ENCODE measurements at regions not wholly inside any gene's neighbourhood (a gene's known extent, or its start where the extent isn't known, plus 50 kb on each side); places are given as distances from the start of the nearest gene placed in this dataset.

DNA sequence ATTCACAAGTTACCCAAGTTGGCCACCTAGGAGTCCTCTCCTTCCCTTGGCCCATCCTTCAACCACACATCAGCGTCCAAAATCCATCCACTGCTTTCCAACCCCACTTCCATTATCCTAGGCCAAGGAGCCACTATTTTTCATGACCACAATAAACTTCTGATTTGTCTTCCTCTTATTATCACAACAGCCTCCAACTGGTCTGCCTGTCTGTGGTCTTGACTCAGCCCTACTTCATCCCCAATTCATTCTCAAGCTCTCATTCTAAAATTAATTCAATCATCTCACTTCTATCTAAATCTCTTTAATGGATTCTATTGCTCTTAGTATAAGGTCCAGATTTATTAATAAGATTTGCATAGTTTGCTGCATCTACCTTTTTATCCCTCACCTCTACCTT is 189.0 kb upstream of the PRDM1 start:
- POLR2A ChIA-PET (ENCODE audit: unreplicated experiment): no interaction called here
- intact Hi-C loops (cut with micrococcal nuclease; ENCODE audit: unreplicated experiment): no loop called here

GRCh38 chr6:105896821-105897095 is 189.4 kb upstream of the PRDM1 start:
- Histone ChIP-seq H3K36me3 (ENCODE audit: low read depth) (no peaks in the 10 kb centered on the region), H3K4me3 (no peak overlapping the region), H3F3A (ENCODE audit: insufficient read depth, low read depth) (no peaks in the 10 kb centered on the region), H3K9me3 (ENCODE audit: insufficient read depth, low read depth) (no peaks in the 10 kb centered on the region), H3K27ac (no peak overlapping the region), H4K20me1 (ENCODE audit: insufficient read depth) (no peaks in the 10 kb centered on the region), H3K4me2 (no peak overlapping the region), H3K79me2 (ENCODE audit: low read depth) (no peaks in the 10 kb centered on the region), H2AFZ (no peak overlapping the region), H3K27me3 (ENCODE audit: insufficient read depth, low read depth) (no peaks in the 10 kb centered on the region), H3K4me1 (replicated peaks; ENCODE audit: insufficient read depth) (no peaks in the 10 kb centered on the region), H3K9me2 (ENCODE audit: insufficient read depth) (no peaks in the 10 kb centered on the region)
- intact Hi-C loops (cut with micrococcal nuclease; ENCODE audit: unreplicated experiment): no loop called here
- BruUV-seq (replicated peaks): no TSS peak
- POLR2A ChIA-PET (ENCODE audit: unreplicated experiment): no interaction called here
- CTCF ChIA-PET: no interaction called here
- DNase-seq: no peak
- no peak for TF ChIP-seq CTCF (conservative IDR thresholded peaks at IDR 0.05)
- no peak for TF ChIP-seq EZH2 (IDR thresholded peaks at IDR 0.05; ENCODE audit: low read depth)

More for the DNA sequence above, 189.0 kb upstream of the PRDM1 start:
- Histone ChIP-seq H2AFZ (no peak overlapping the region), H3K9me2 (ENCODE audit: insufficient read depth) (no peaks in the 10 kb centered on the region), H3K27me3 (ENCODE audit: insufficient read depth, low read depth) (no peaks in the 10 kb centered on the region), H3K4me1 (replicated peaks; ENCODE audit: insufficient read depth) (no peaks in the 10 kb centered on the region), H3K36me3 (ENCODE audit: low read depth) (no peaks in the 10 kb centered on the region), H4K20me1 (ENCODE audit: insufficient read depth) (no peaks in the 10 kb centered on the region), H3F3A (ENCODE audit: insufficient read depth, low read depth) (no peaks in the 10 kb centered on the region), H3K79me2 (ENCODE audit: low read depth) (no peaks in the 10 kb centered on the region), H3K4me2 (no peak overlapping the region), H3K4me3 (no peak overlapping the region), H3K9me3 (ENCODE audit: insufficient read depth, low read depth) (no peaks in the 10 kb centered on the region), H3K27ac (no peak overlapping the region)
- TF ChIP-seq CTCF (conservative IDR thresholded peaks at IDR 0.05) (no peak), EZH2 (IDR thresholded peaks at IDR 0.05; ENCODE audit: low read depth) (no peak)
- CTCF ChIA-PET: no interaction called here
- no TSS peak for BruUV-seq (replicated peaks)
- no peak for DNase-seq

- POLR2A ChIA-PET (ENCODE audit: unreplicated experiment): interaction anchor here (0.6 kb wide), 1 partner anchor 160 kb away, joined by 3 read pairs; no protein-coding TSS in a partner anchor
- BruUV-seq (replicated peaks): no TSS peak
- Histone ChIP-seq H3K79me2 (ENCODE audit: low read depth) (no peaks in the 10 kb centered on the region), H3K9me2 (ENCODE audit: insufficient read depth) (no peaks in the 10 kb centered on the region), H3F3A (ENCODE audit: insufficient read depth, low read depth) (no peaks in the 10 kb centered on the region), H2AFZ (no peak overlapping the region), H3K4me1 (replicated peaks; ENCODE audit: insufficient read depth) (peaks cover under 1% of the 10 kb centered on the region; the same call in 1 of the 2 replicates), H3K9me3 (ENCODE audit: insufficient read depth, low read depth) (no peaks in the 10 kb centered on the region), H4K20me1 (ENCODE audit: insufficient read depth) (no peaks in the 10 kb centered on the region), H3K27me3 (ENCODE audit: insufficient read depth, low read depth) (no peaks in the 10 kb centered on the region), H3K4me3 (no peak overlapping the region), H3K27ac (no peak overlapping the region), H3K36me3 (ENCODE audit: low read depth) (no peaks in the 10 kb centered on the region), H3K4me2 (no peak overlapping the region)
- no peak for DNase-seq
- CTCF ChIA-PET: no interaction called here
- TF ChIP-seq CTCF (conservative IDR thresholded peaks at IDR 0.05) (no peak), EZH2 (IDR thresholded peaks at IDR 0.05; ENCODE audit: low read depth) (no peak)
- intact Hi-C loops (cut with micrococcal nuclease; ENCODE audit: unreplicated experiment): no loop called here
Measured at GRCh38 chr6:105896052-105896820, 189.9 kb upstream of the PRDM1 start.

Measured in PC-9 (cell line).